ENCODE measurements at regions not wholly inside any gene's neighbourhood (a gene's known extent, or its start where the extent isn't known, plus 50 kb on each side); places are given as distances from the start of the nearest gene placed in this dataset.
"Not testable (repeated sequence)": the region's sequence is repeated elsewhere in the genome, so short reads cannot be mapped to it uniquely, and the experiment has no call there.

- POLR2A ChIA-PET, result no interaction called here
- CTCF ChIA-PET, result interaction anchor here (0.6 kb wide), 1 partner anchor 1885 kb away, joined by 3 read pairs; no protein-coding TSS in a partner anchor
These were observed 915.2 kb downstream of the RPS29 start for GRCh38 chr14:48670939-48671338.

GRCh38 chr14:48665077-48665784, 920.9 kb downstream of the RPS29 start:
- DNase-seq, result no peak
- Mint-ChIP-seq H3K27ac (no peak overlapping the region), H3K9me3 (ENCODE audit: low read depth) (no peaks in the 10 kb centered on the region), H3K4me3 (no peak overlapping the region), H3K4me1 (no peaks in the 10 kb centered on the region), H3K36me3 (ENCODE audit: low read depth) (no peaks in the 10 kb centered on the region), H3K27me3 (no peaks in the 10 kb centered on the region)
- ATAC-seq, result no peak
- intact Hi-C loops (cut with DNase I, micrococcal nuclease), result no loop called here
- ChIA-PET POLR2A (no interaction called here), CTCF (no interaction called here)

More at GRCh38 chr14:48670939-48671338, 915.2 kb downstream of the RPS29 start:
- no peak overlapping the region for H3K27ac Mint-ChIP-seq
- no peaks in the 10 kb centered on the region for H3K4me1 Mint-ChIP-seq
- intact Hi-C loops (cut with DNase I, micrococcal nuclease), result no loop called here
- H3K4me3 Mint-ChIP-seq, result no peak overlapping the region
- H3K9me3 Mint-ChIP-seq (ENCODE audit: low read depth), result peaks cover 6% of the 10 kb centered on the region
- DNase-seq (no peak), ATAC-seq (no peak)
- no peaks in the 10 kb centered on the region for H3K27me3 Mint-ChIP-seq
- H3K36me3 Mint-ChIP-seq (ENCODE audit: low read depth), result no peaks in the 10 kb centered on the region

GRCh38 chr14:48643241-48643640, 942.9 kb downstream of the RPS29 start:
- DNase-seq (no peak), ATAC-seq (no peak)
- intact Hi-C loops (cut with DNase I, micrococcal nuclease), result no loop called here
- Mint-ChIP-seq H3K27ac (no peak overlapping the region), H3K36me3 (ENCODE audit: low read depth) (no peaks in the 10 kb centered on the region), H3K27me3 (no peaks in the 10 kb centered on the region), H3K9me3 (ENCODE audit: low read depth) (peaks cover 13% of the 10 kb centered on the region), H3K4me3 (no peak overlapping the region), H3K4me1 (no peaks in the 10 kb centered on the region)
- ChIA-PET POLR2A (no interaction called here), CTCF (interaction anchor here (1.4 kb wide), 1 partner anchor 11 kb away, joined by 3 read pairs; no protein-coding TSS in a partner anchor)

GRCh38 chr14:48628870-48629269, 953.5 kb upstream of the MDGA2 start:
- peaks cover 2% of the 10 kb centered on the region for H3K27me3 Mint-ChIP-seq
- ATAC-seq, result no peak
- H3K36me3 Mint-ChIP-seq (ENCODE audit: low read depth), result no peaks in the 10 kb centered on the region

GRCh38 chr14:48622980-48623379, 947.6 kb upstream of the MDGA2 start:
- POLR2A ChIA-PET, result no interaction called here
- no peaks in the 10 kb centered on the region for H3K4me1 Mint-ChIP-seq
- no peaks in the 10 kb centered on the region for H3K27me3 Mint-ChIP-seq
- H3K27ac Mint-ChIP-seq, result no peak overlapping the region
- DNase-seq, result no peak
- CTCF ChIA-PET, result no interaction called here
- ATAC-seq, result no peak
- no peaks in the 10 kb centered on the region for H3K9me3 Mint-ChIP-seq (ENCODE audit: low read depth)
- no peaks in the 10 kb centered on the region for H3K36me3 Mint-ChIP-seq (ENCODE audit: low read depth)
- intact Hi-C loops (cut with DNase I, micrococcal nuclease), result no loop called here
- no peak overlapping the region for H3K4me3 Mint-ChIP-seq

More at GRCh38 chr14:48628870-48629269, 953.5 kb upstream of the MDGA2 start:
- POLR2A ChIA-PET, result no interaction called here
- H3K9me3 Mint-ChIP-seq (ENCODE audit: low read depth), result peaks cover 5% of the 10 kb centered on the region
- H3K27ac Mint-ChIP-seq, result no peak overlapping the region
- CTCF ChIA-PET, result no interaction called here
- intact Hi-C loops (cut with DNase I, micrococcal nuclease), result no loop called here
- DNase-seq, result no peak
- H3K4me3 Mint-ChIP-seq, result no peak overlapping the region
- H3K4me1 Mint-ChIP-seq, result no peaks in the 10 kb centered on the region

- H3K36me3 Mint-ChIP-seq (ENCODE audit: low read depth), result no peaks in the 10 kb centered on the region
- CTCF ChIA-PET, result no interaction called here
- POLR2A ChIA-PET, result no interaction called here
- no peak overlapping the region for H3K4me3 Mint-ChIP-seq
- DNase-seq (no peak), ATAC-seq (no peak)
- no peaks in the 10 kb centered on the region for H3K4me1 Mint-ChIP-seq
- H3K27me3 Mint-ChIP-seq, result no peaks in the 10 kb centered on the region
- intact Hi-C loops (cut with DNase I, micrococcal nuclease), result no loop called here
- peaks cover 2% of the 10 kb centered on the region for H3K9me3 Mint-ChIP-seq (ENCODE audit: low read depth)
- no peak overlapping the region for H3K27ac Mint-ChIP-seq
These were observed 942.7 kb upstream of the MDGA2 start for GRCh38 chr14:48618057-48618456.

GRCh38 chr14:48616931-48617330, 941.5 kb upstream of the MDGA2 start:
- ATAC-seq (no peak), DNase-seq (no peak)
- intact Hi-C loops (cut with DNase I, micrococcal nuclease), result no loop called here
- Mint-ChIP-seq H3K36me3 (ENCODE audit: low read depth) (no peaks in the 10 kb centered on the region), H3K27ac (no peak overlapping the region), H3K4me1 (no peaks in the 10 kb centered on the region), H3K27me3 (no peaks in the 10 kb centered on the region), H3K4me3 (no peak overlapping the region), H3K9me3 (ENCODE audit: low read depth) (peaks cover 3% of the 10 kb centered on the region)
- POLR2A ChIA-PET, result no interaction called here
- CTCF ChIA-PET, result no interaction called here

- ChIA-PET POLR2A (no interaction called here), CTCF (no interaction called here)
- Mint-ChIP-seq H3K36me3 (ENCODE audit: low read depth) (no peaks in the 10 kb centered on the region), H3K27me3 (no peaks in the 10 kb centered on the region), H3K4me1 (no peaks in the 10 kb centered on the region), H3K27ac (no peak overlapping the region), H3K9me3 (ENCODE audit: low read depth) (peaks cover 6% of the 10 kb centered on the region), H3K4me3 (no peak overlapping the region)
- DNase-seq (no peak), ATAC-seq (no peak)
- intact Hi-C loops (cut with DNase I, micrococcal nuclease), result no loop called here
These were observed 940.2 kb upstream of the MDGA2 start for GRCh38 chr14:48615618-48616017.

GRCh38 chr14:48614003-48614402, 938.6 kb upstream of the MDGA2 start:
- no peak overlapping the region for H3K4me3 Mint-ChIP-seq
- no peaks in the 10 kb centered on the region for H3K27me3 Mint-ChIP-seq
- H3K36me3 Mint-ChIP-seq (ENCODE audit: low read depth), result no peaks in the 10 kb centered on the region
- intact Hi-C loops (cut with DNase I, micrococcal nuclease), result no loop called here
- DNase-seq (no peak), ATAC-seq (no peak)
- peaks cover 6% of the 10 kb centered on the region for H3K9me3 Mint-ChIP-seq (ENCODE audit: low read depth)
- H3K4me1 Mint-ChIP-seq, result no peaks in the 10 kb centered on the region
- no peak overlapping the region for H3K27ac Mint-ChIP-seq
- CTCF ChIA-PET, result no interaction called here
- POLR2A ChIA-PET, result no interaction called here

- H3K27ac Mint-ChIP-seq; DNase-seq; intact Hi-C loops (cut with DNase I, micrococcal nuclease); H3K4me1 Mint-ChIP-seq; CTCF ChIA-PET; POLR2A ChIA-PET; H3K4me3 Mint-ChIP-seq; H3K36me3 Mint-ChIP-seq (ENCODE audit: low read depth); H3K27me3 Mint-ChIP-seq; ATAC-seq: not testable (repeated sequence)
- H3K9me3 Mint-ChIP-seq (ENCODE audit: low read depth), result peaks cover 22% of the 10 kb centered on the region
These were observed 931.6 kb upstream of the MDGA2 start for GRCh38 chr14:48606960-48607359.

- Mint-ChIP-seq H3K4me3 (no peak overlapping the region), H3K4me1 (no peaks in the 10 kb centered on the region), H3K27ac (no peak overlapping the region), H3K27me3 (no peaks in the 10 kb centered on the region), H3K36me3 (ENCODE audit: low read depth) (no peaks in the 10 kb centered on the region), H3K9me3 (ENCODE audit: low read depth) (no peaks in the 10 kb centered on the region)
- intact Hi-C loops (cut with DNase I, micrococcal nuclease), result no loop called here
- ATAC-seq, result no peak
- ChIA-PET POLR2A (no interaction called here), CTCF (no interaction called here)
- DNase-seq, result no peak
These were observed 923.1 kb upstream of the MDGA2 start for GRCh38 chr14:48598458-48598857.

- ATAC-seq, result no peak
- CTCF ChIA-PET, result no interaction called here
- Mint-ChIP-seq H3K36me3 (ENCODE audit: low read depth) (no peaks in the 10 kb centered on the region), H3K4me1 (no peaks in the 10 kb centered on the region), H3K9me3 (ENCODE audit: low read depth) (no peaks in the 10 kb centered on the region), H3K4me3 (no peak overlapping the region), H3K27me3 (no peaks in the 10 kb centered on the region), H3K27ac (no peak overlapping the region)
- no peak for DNase-seq
- intact Hi-C loops (cut with DNase I, micrococcal nuclease), result no loop called here
- POLR2A ChIA-PET, result no interaction called here
These were observed 910.7 kb upstream of the MDGA2 start for GRCh38 chr14:48586099-48586498.

GRCh38 chr14:48584031-48584430, 908.6 kb upstream of the MDGA2 start:
- H3K9me3 Mint-ChIP-seq (ENCODE audit: low read depth), result no peaks in the 10 kb centered on the region
- no peak for DNase-seq
- H3K4me1 Mint-ChIP-seq, result no peaks in the 10 kb centered on the region
- H3K4me3 Mint-ChIP-seq, result no peak overlapping the region
- H3K27ac Mint-ChIP-seq, result no peak overlapping the region
- ATAC-seq, result no peak
- CTCF ChIA-PET, result no interaction called here
- POLR2A ChIA-PET, result no interaction called here
- H3K36me3 Mint-ChIP-seq (ENCODE audit: low read depth), result no peaks in the 10 kb centered on the region
- intact Hi-C loops (cut with DNase I, micrococcal nuclease), result no loop called here
- no peaks in the 10 kb centered on the region for H3K27me3 Mint-ChIP-seq
